Sigmoid colon (tissue), 6 donors: ENCODE measurements at regions not wholly inside any gene's neighbourhood (a gene's known extent, or its start where the extent isn't known, plus 50 kb on each side); places are given as distances from the start of the nearest gene placed in this dataset.

Experiments
- DNase-seq: peaks from one replicate; pipeline ENCODE4 v3.0.0-alpha.2; 2019
- H3K27ac ChIP-seq, 4 donors: fragments of 200-600 bp; sonication (generic); one replicate each; pipeline ENCODE4 v1.5.1; 2016 to 2019; ENCODE audit warnings: mild to moderate bottlenecking in 1 of 4
- H3K27me3 ChIP-seq, 3 donors: fragments of 200-600 bp; sonication (generic); one replicate each; pipeline ENCODE4 v1.5.1; 2019; ENCODE audit warnings: mild to moderate bottlenecking in 1 of 3
- H3K36me3 ChIP-seq, 4 donors: fragments of 200-600 bp; sonication (generic); one replicate each; pipeline ENCODE4 v1.5.1; 2016 to 2019
- H3K4me1 ChIP-seq, 4 donors: fragments of 200-600 bp; sonication (generic); one replicate each; pipeline ENCODE4 v1.5.1; 2017 to 2019
- H3K4me3 ChIP-seq, 4 donors: fragments of 200-600 bp; sonication (generic); one replicate each; pipeline ENCODE4 v1.5.1; 2017 to 2019; ENCODE audit warnings: mild to moderate bottlenecking in 2 of 4, moderate library complexity in 1 of 4
- H3K9me3 ChIP-seq, 4 donors: fragments of 200-600 bp in 3 of 4; sonication (generic) in 3 of 4; one replicate each; pipeline versions ENCODE4 v1.5.1 to v1.6.1; 2013 to 2019
- CTCF ChIP-seq, 4 experiments: fragments of 450-650 bp in 3 of 4; fragments of 200-600 bp in 1 of 4; IDR thresholded peaks; one replicate each; pipeline ENCODE4 v1.5.1; 2016 to 2019; ENCODE audit warnings: antibody characterized with exemption in 4 of 4, mild to moderate bottlenecking in 3 of 4, moderate library complexity in 2 of 4
- EP300 ChIP-seq, 4 donors: sonication (generic); formaldehyde crosslinking; IDR thresholded peaks; one replicate each; pipeline ENCODE4 v1.6.1; 2017; ENCODE audit warnings: antibody characterized with exemption in 4 of 4
- POLR2A ChIP-seq, 2 donors: fragments of 450-650 bp; IDR thresholded peaks; one replicate each; pipeline ENCODE4 v1.6.1; 2016; ENCODE audit warnings: antibody characterized with exemption in 2 of 2, mild to moderate bottlenecking in 2 of 2, moderate library complexity in 2 of 2
- POLR2AphosphoS5 ChIP-seq, 4 donors: sonication (generic); formaldehyde crosslinking; IDR thresholded peaks; one replicate each; pipeline ENCODE4 v1.6.1; 2017; ENCODE audit warnings: antibody characterized with exemption in 4 of 4
- WGBS, 2 donors: extraction: QIAGEN DNeasy Blood & Tissue Kit; methylation state at CpG; one replicate each; pipeline ENCODE4 v1.1.7; 2013; 5-methylcytosine and 5-hydroxymethylcytosine counted together
- intact Hi-C: fragments of 100-400 bp; cut with DNase I; formaldehyde crosslinking; loops from one replicate; pipeline ENCODE4 v1.15.1; 2023
- donor health status: healthy with polysubstance abuse.
- donor health status: healthy.

GRCh38 chr6:113696960-113697359 is 160.2 kb upstream of the MARCKS start:
- H3K4me1 ChIP-seq = no peaks in the 10 kb centered on the region
- no peak overlapping the region for H3K4me3 ChIP-seq
- intact Hi-C loops = no loop called here
- no peak overlapping the region for H3K27ac ChIP-seq
- no peak for DNase-seq
- H3K36me3 ChIP-seq = no peaks in the 10 kb centered on the region
- no peaks in the 10 kb centered on the region for H3K27me3 ChIP-seq
- no peaks in the 10 kb centered on the region for H3K9me3 ChIP-seq
- TF ChIP-seq CTCF (IDR thresholded peaks at IDR 0.05) (no peak), POLR2A (IDR thresholded peaks at IDR 0.05) (no peak), EP300 (IDR thresholded peaks at IDR 0.05) (no peak), POLR2AphosphoS5 (IDR thresholded peaks at IDR 0.05) (no peak)

- H3K27ac ChIP-seq = no peak overlapping the region
- no peaks in the 10 kb centered on the region for H3K4me1 ChIP-seq
- no peaks in the 10 kb centered on the region for H3K27me3 ChIP-seq
- no peak for TF ChIP-seq EP300 (IDR thresholded peaks at IDR 0.05)
- TF ChIP-seq POLR2AphosphoS5 (IDR thresholded peaks at IDR 0.05) = no peak
- no peak for TF ChIP-seq POLR2A (IDR thresholded peaks at IDR 0.05)
- TF ChIP-seq CTCF (IDR thresholded peaks at IDR 0.05) = no peak
- no peaks in the 10 kb centered on the region for H3K9me3 ChIP-seq
- DNase-seq = no peak
- WGBS, 2 donors = 80 to 87% methylated on average over 4 of the region's 4 CpGs
- no peaks in the 10 kb centered on the region for H3K36me3 ChIP-seq
- intact Hi-C loops = no loop called here
- no peak overlapping the region for H3K4me3 ChIP-seq
Observed at GRCh38 chr6:113697632-113698410, 159.3 kb upstream of the MARCKS start.

GRCh38 chr6:113699239-113699638 is 157.9 kb upstream of the MARCKS start:
- Histone ChIP-seq H3K36me3 (no peaks in the 10 kb centered on the region), H3K4me1 (no peaks in the 10 kb centered on the region), H3K9me3 (no peaks in the 10 kb centered on the region), H3K27me3 (no peaks in the 10 kb centered on the region), H3K27ac (no peak overlapping the region), H3K4me3 (no peak overlapping the region)
- DNase-seq = no peak
- intact Hi-C loops = no loop called here
- TF ChIP-seq EP300 (IDR thresholded peaks at IDR 0.05) = no peak
- TF ChIP-seq CTCF (IDR thresholded peaks at IDR 0.05) = no peak
- no peak for TF ChIP-seq POLR2A (IDR thresholded peaks at IDR 0.05)
- TF ChIP-seq POLR2AphosphoS5 (IDR thresholded peaks at IDR 0.05) = no peak

GRCh38 chr6:113701552-113702254 is 155.4 kb upstream of the MARCKS start:
- H3K4me1 ChIP-seq = no peaks in the 10 kb centered on the region
- 24 to 73% methylated on average over 4 of the region's 4 CpGs for WGBS, 2 donors
- H3K4me3 ChIP-seq = no peak overlapping the region
- DNase-seq = no peak
- no peaks in the 10 kb centered on the region for H3K36me3 ChIP-seq
- no peak for TF ChIP-seq POLR2AphosphoS5 (IDR thresholded peaks at IDR 0.05)
- no peak for TF ChIP-seq CTCF (IDR thresholded peaks at IDR 0.05)
- no peak for TF ChIP-seq POLR2A (IDR thresholded peaks at IDR 0.05)
- no peak for TF ChIP-seq EP300 (IDR thresholded peaks at IDR 0.05)
- H3K27ac ChIP-seq = no peak overlapping the region
- H3K9me3 ChIP-seq = no peaks in the 10 kb centered on the region
- intact Hi-C loops = no loop called here
- H3K27me3 ChIP-seq = no peaks in the 10 kb centered on the region
